ENCODE measurements at regions not wholly inside any gene's neighbourhood (a gene's known extent, or its start where the extent isn't known, plus 50 kb on each side); places are given as distances from the start of the nearest gene placed in this dataset.

DNA sequence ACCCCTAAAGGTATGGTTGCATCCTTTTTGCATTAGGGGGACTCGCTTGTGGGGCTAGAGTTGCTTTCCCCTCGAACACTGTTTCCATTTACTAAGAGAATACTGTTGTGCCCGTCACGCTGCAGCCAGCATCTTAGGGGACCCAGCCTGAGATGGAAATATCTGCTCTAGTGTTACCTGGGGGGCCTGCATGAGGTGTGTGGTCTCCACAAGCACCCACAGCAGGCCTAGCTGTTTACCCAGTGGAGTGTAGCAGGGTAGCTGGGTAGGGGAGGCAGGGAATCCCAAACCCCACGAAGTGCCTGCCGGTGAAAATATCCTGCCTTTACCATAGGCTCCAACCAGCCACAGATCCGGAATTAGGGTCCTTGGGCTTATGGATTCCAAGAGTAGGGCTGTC lies 303.6 kb downstream of the PTPRU start:
- H3K27me3 ChIP-seq (ENCODE audit: control insufficient read depth, insufficient read depth, low read length) = no peaks in the 10 kb centered on the region
- H3K4me3 ChIP-seq (ENCODE audit: low read depth, low read length) = no peak overlapping the region
- TF ChIP-seq, protein P1, sequence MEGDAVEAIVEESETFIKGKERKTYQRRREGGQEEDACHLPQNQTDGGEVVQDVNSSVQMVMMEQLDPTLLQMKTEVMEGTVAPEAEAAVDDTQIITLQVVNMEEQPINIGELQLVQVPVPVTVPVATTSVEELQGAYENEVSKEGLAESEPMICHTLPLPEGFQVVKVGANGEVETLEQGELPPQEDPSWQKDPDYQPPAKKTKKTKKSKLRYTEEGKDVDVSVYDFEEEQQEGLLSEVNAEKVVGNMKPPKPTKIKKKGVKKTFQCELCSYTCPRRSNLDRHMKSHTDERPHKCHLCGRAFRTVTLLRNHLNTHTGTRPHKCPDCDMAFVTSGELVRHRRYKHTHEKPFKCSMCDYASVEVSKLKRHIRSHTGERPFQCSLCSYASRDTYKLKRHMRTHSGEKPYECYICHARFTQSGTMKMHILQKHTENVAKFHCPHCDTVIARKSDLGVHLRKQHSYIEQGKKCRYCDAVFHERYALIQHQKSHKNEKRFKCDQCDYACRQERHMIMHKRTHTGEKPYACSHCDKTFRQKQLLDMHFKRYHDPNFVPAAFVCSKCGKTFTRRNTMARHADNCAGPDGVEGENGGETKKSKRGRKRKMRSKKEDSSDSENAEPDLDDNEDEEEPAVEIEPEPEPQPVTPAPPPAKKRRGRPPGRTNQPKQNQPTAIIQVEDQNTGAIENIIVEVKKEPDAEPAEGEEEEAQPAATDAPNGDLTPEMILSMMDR (IDR thresholded peaks at IDR 0.05; ENCODE audit: insufficient read depth, low read length, poor library complexity, severe bottlenecking) = no peak
- no peak for DNase-seq (ENCODE audit: low read depth)
- no peaks in the 10 kb centered on the region for H3K36me3 ChIP-seq (ENCODE audit: control insufficient read depth, insufficient read depth, low read length)

DNA sequence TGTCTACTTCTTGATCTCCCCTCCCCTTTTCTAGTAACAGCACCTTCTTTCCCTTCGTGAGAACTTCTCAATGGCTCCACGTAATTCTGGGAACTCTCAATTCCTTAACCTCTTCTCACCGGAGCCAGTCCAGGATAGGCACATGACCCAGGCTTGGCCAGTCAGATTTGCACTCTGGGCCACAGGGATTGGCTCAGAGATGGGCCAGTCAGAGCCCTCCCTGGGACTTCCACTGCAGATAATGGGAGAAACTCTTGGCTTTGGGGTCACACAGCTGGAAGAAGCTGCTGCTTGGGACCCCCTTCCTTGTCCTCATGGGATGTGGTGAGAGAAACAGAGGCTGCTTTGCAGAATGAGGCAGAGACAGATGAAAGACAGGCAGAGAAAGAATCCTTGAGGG lies 302.3 kb downstream of the PTPRU start:
- no peak for DNase-seq (ENCODE audit: low read depth)
- Histone ChIP-seq H3K4me3 (ENCODE audit: low read depth, low read length) (no peak overlapping the region), H3K36me3 (ENCODE audit: control insufficient read depth, insufficient read depth, low read length) (no peaks in the 10 kb centered on the region), H3K27me3 (ENCODE audit: control insufficient read depth, insufficient read depth, low read length) (no peaks in the 10 kb centered on the region)
- TF ChIP-seq, protein P1 (IDR thresholded peaks at IDR 0.05; ENCODE audit: insufficient read depth, low read length, poor library complexity, severe bottlenecking) = no peak

DNA sequence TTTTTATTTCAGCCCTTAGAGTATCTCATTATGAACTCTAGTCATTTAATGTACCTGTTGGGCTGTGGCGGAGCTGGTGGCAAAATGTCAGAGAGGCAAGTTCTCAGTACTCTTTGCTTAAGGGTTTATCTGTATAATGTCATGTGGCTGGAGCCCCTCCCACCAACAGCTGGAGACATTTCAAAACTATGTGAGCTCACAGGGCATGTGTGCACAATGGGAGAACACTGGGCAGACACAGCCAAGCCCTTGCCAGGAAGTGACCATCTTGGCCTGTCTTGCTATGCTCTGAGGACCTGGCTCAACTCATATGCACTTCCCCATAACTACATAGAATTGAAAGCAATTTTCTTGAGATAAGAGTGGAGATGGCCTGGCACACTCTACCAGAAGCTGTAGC lies 296.4 kb downstream of the PTPRU start:
- TF ChIP-seq, protein P1 (IDR thresholded peaks at IDR 0.05; ENCODE audit: insufficient read depth, low read length, poor library complexity, severe bottlenecking) = no peak
- no peaks in the 10 kb centered on the region for H3K36me3 ChIP-seq (ENCODE audit: control insufficient read depth, insufficient read depth, low read length)
- DNase-seq (ENCODE audit: low read depth) = no peak
- no peak overlapping the region for H3K4me3 ChIP-seq (ENCODE audit: low read depth, low read length)
- H3K27me3 ChIP-seq (ENCODE audit: control insufficient read depth, insufficient read depth, low read length) = no peaks in the 10 kb centered on the region

DNA sequence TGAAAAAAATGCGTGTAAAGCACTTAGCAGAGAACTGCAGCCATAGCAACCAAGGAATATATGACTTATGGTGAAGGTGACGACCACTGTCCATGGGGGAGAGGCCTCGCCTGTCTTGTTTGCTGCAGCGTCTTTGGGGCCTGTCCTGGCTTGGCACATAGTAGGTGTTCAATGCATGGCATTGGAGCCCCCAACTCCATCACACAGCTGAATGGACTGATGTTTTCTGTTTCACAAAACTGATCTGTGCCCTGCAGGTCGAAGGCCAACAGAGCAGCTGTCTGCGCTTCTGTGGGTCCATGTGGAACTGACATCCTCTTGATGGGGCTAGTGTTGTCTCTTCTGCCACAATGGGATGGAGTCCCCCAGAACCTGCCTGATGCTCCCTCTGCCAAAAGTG lies 296.0 kb downstream of the PTPRU start:
- Histone ChIP-seq H3K4me3 (ENCODE audit: low read depth, low read length) (no peak overlapping the region), H3K27me3 (ENCODE audit: control insufficient read depth, insufficient read depth, low read length) (no peaks in the 10 kb centered on the region), H3K36me3 (ENCODE audit: control insufficient read depth, insufficient read depth, low read length) (no peaks in the 10 kb centered on the region)
- DNase-seq (ENCODE audit: low read depth) = no peak
- TF ChIP-seq, protein P1 (IDR thresholded peaks at IDR 0.05; ENCODE audit: insufficient read depth, low read length, poor library complexity, severe bottlenecking) = no peak

DNA sequence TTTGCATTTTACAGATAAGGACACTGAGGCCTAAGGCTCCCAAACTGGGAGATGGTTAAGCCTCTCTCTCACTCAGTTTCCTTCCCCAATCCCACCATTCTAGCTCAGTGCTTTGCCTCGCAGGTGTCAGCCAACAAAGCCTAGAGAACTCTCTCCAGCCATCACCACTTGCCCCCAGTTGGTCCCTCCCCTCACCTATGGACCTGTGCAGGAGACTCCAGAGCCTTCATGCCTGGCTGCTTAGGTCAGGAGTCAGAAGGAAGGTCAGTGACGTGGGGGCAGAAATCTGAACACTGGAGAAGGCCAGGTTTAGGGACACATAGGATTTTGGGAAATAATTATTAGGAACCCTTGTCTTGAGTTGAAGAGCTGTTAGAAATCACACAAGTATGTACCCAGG lies 295.3 kb downstream of the PTPRU start:
- Histone ChIP-seq H3K27me3 (ENCODE audit: control insufficient read depth, insufficient read depth, low read length) (no peaks in the 10 kb centered on the region), H3K36me3 (ENCODE audit: control insufficient read depth, insufficient read depth, low read length) (no peaks in the 10 kb centered on the region), H3K4me3 (ENCODE audit: low read depth, low read length) (no peak overlapping the region)
- DNase-seq (ENCODE audit: low read depth) = no peak
- TF ChIP-seq, protein P1 (IDR thresholded peaks at IDR 0.05; ENCODE audit: insufficient read depth, low read length, poor library complexity, severe bottlenecking) = no peak

- H3K4me3 ChIP-seq (ENCODE audit: low read depth, low read length) = no peak overlapping the region
- no peaks in the 10 kb centered on the region for H3K27me3 ChIP-seq (ENCODE audit: control insufficient read depth, insufficient read depth, low read length)
- DNase-seq (ENCODE audit: low read depth) = no peak
- no peaks in the 10 kb centered on the region for H3K36me3 ChIP-seq (ENCODE audit: control insufficient read depth, insufficient read depth, low read length)
- TF ChIP-seq, protein P1 (IDR thresholded peaks at IDR 0.05; ENCODE audit: insufficient read depth, low read length, poor library complexity, severe bottlenecking) = no peak
Measured at GRCh38 chr1:29529677-29530278, 293.5 kb downstream of the PTPRU start.

Data from kidney epithelial cell (primary cell).